ENCODE measurements at regions not wholly inside any gene's neighbourhood (a gene's known extent, or its start where the extent isn't known, plus 50 kb on each side); places are given as distances from the start of the nearest gene placed in this dataset.

- Histone ChIP-seq H2BK5ac (ENCODE audit: low read depth, low read length) (no peak overlapping the region), H4K20me1 (replicated peaks in 1 of 2; ENCODE audit: control insufficient read depth in 1 of 2, insufficient read depth in 2 of 2, low read length in 2 of 2) (no peaks in the 10 kb centered on the region), H3K4me1 (replicated peaks in 1 of 4; ENCODE audit: control insufficient read depth in 3 of 4, insufficient read depth in 4 of 4, low read length in 3 of 4) (no peaks in the 10 kb centered on the region; a peak in 1 of 7 replicates), H3K18ac (ENCODE audit: extremely low read depth, low read length) (no peak overlapping the region), H4K91ac (replicated peaks; ENCODE audit: insufficient read length, low read length) (no peak overlapping the region), H3K23me2 (ENCODE audit: low read depth, low read length) (no peaks in the 10 kb centered on the region), H3K4me2 (ENCODE audit: insufficient read depth in 1 of 2, low read depth in 2 of 2, low read length in 2 of 2) (no peak overlapping the region; a peak in 1 of 4 replicates), H2AFZ (ENCODE audit: low read length) (no peak overlapping the region), H2BK12ac (ENCODE audit: low read depth, low read length) (no peak overlapping the region), H3K23ac (ENCODE audit: insufficient read length) (no peak overlapping the region), H2BK15ac (ENCODE audit: low read length) (no peak overlapping the region), H2BK120ac (replicated peaks; ENCODE audit: low read depth, low read length) (no peak overlapping the region), H4K8ac (ENCODE audit: extremely low read depth, insufficient read depth, low read length) (no peak overlapping the region), H4K5ac (ENCODE audit: insufficient read length, low read depth, low read length) (no peak overlapping the region), H3K4me3 (ENCODE audit: extremely low read depth in 1 of 4, insufficient read depth in 2 of 4, low read depth in 3 of 4, low read length in 4 of 4) (no peak overlapping the region), H3K36me3 (ENCODE audit: control insufficient read depth in 2 of 4, insufficient read depth in 4 of 4, low read length in 3 of 4) (no peaks in the 10 kb centered on the region), H2AK5ac (ENCODE audit: low read depth, low read length) (no peak overlapping the region), H3K79me2 (ENCODE audit: control insufficient read depth in 1 of 2, insufficient read depth in 2 of 2, low read length in 2 of 2) (no peaks in the 10 kb centered on the region), H3K27me3 (replicated peaks in 1 of 4; ENCODE audit: control insufficient read depth in 3 of 4, extremely low read depth in 1 of 4, insufficient read depth in 3 of 4, low read length in 3 of 4) (no peaks in the 10 kb centered on the region), H3K27ac (ENCODE audit: low read depth, low read length) (no peak overlapping the region), H2BK20ac (ENCODE audit: low read length) (no peak overlapping the region), H3K14ac (ENCODE audit: insufficient read length) (no peak overlapping the region), H3K56ac (replicated peaks; ENCODE audit: insufficient read length, low read depth, low read length) (no peak overlapping the region), H3K9me3 (ENCODE audit: insufficient read depth in 2 of 2, low read depth in 1 of 2, low read length in 1 of 2) (no peaks in the 10 kb centered on the region), H3K4ac (replicated peaks; ENCODE audit: insufficient read length, low read depth, low read length) (no peak overlapping the region), H3K9ac (replicated peaks in 1 of 4; ENCODE audit: extremely low read depth in 1 of 4, low read depth in 3 of 4, low read length in 3 of 4) (no peak overlapping the region), H3K79me1 (ENCODE audit: low read depth, low read length) (no peaks in the 10 kb centered on the region)
- POLR2A ChIA-PET (ENCODE audit: partially characterized antibody), result no interaction called here
- CTCF ChIA-PET (ENCODE audit: partially characterized antibody), result interaction anchor here (1.0 kb wide), 1 partner anchor 77 kb away, joined by 3 read pairs; no protein-coding TSS in a partner anchor
- WGBS, 2 experiments (ENCODE audit: extremely low coverage in 1 of 2, insufficient coverage in 1 of 2, insufficient read length in 1 of 2, insufficient replicate concordance in 2 of 2, low coverage in 1 of 2, low lambda C conversion rate in 2 of 2, missing lambda C conversion rate in 1 of 2), result 77% methylated on average over 6 of the region's 6 CpGs; no CpG with 5 or more reads in 1 of the 2 experiments
- no peak for DNase-seq (ENCODE audit: low read depth in 1 of 2, low spot score in 2 of 2)
- no peak for FAIRE-seq
- TF ChIP-seq POU5F1 (IDR thresholded peaks at IDR 0.05; ENCODE audit: low read depth, low read length) (no peak), CBX8 (IDR thresholded peaks at IDR 0.05; ENCODE audit: borderline replicate concordance, low read depth, low read length) (no peak), KDM5A (IDR thresholded peaks at IDR 0.05; ENCODE audit: low read length) (no peak), NANOG (IDR thresholded peaks at IDR 0.05; ENCODE audit: insufficient read depth, low read depth, low read length, poor library complexity, severe bottlenecking) (no peak), EGR1 (IDR thresholded peaks at IDR 0.05; ENCODE audit: borderline replicate concordance, low read depth, low read length) (no peak), BACH1 (IDR thresholded peaks at IDR 0.05; ENCODE audit: low read length) (no peak), POLR2A (IDR thresholded peaks at IDR 0.05; ENCODE audit: control extremely low read depth in 1 of 2, low read depth in 2 of 2, low read length in 2 of 2) (no peak), JUND (IDR thresholded peaks at IDR 0.05; ENCODE audit: low read length) (no peak), YY1 (IDR thresholded peaks at IDR 0.05; ENCODE audit: low read depth, low read length) (no peak), TBP (IDR thresholded peaks at IDR 0.05; ENCODE audit: low read depth, low read length) (no peak), EZH2 (IDR thresholded peaks at IDR 0.05; ENCODE audit: low read depth, low read length, severe bottlenecking) (no peak), CEBPB (IDR thresholded peaks at IDR 0.05; ENCODE audit: low read depth, low read length) (no peak), EP300 (IDR thresholded peaks at IDR 0.05; ENCODE audit: borderline replicate concordance in 1 of 2, low read depth in 2 of 2, low read length in 2 of 2) (no peak), KDM1A (IDR thresholded peaks at IDR 0.05; ENCODE audit: borderline replicate concordance, low read length) (no peak), JUN (IDR thresholded peaks at IDR 0.05; ENCODE audit: low read depth, low read length) (no peak), CHD1 (IDR thresholded peaks at IDR 0.05; ENCODE audit: low read depth, low read length) (no peak), KDM4A (IDR thresholded peaks at IDR 0.05; ENCODE audit: low read depth, low read length, severe bottlenecking) (no peak)
Observed at GRCh38 chr2:66362701-66363100, 72.2 kb upstream of the MEIS1 start.
